SK-N-MC (cell line): ENCODE measurements at regions not wholly inside any gene's neighbourhood (a gene's known extent, or its start where the extent isn't known, plus 50 kb on each side); places are given as distances from the start of the nearest gene placed in this dataset.

Experiments
- DNase-seq: peaks from one replicate; pipeline ENCODE4 v3.0.0-alpha.2; 2011; ENCODE audit warnings: low read depth, low spot score
- H3K27ac ChIP-seq: fragments of 200-600 bp; sonication (generic); 2 replicates; pipeline ENCODE4 v1.5.1; 2016; ENCODE audit warnings: mixed run types
- H3K36me3 ChIP-seq: fragments of 200-600 bp; sonication (generic); 2 replicates; pipeline ENCODE4 v1.6.1; 2017; ENCODE audit warnings: antibody characterized with exemption, low read length, mixed read lengths; ENCODE audit not compliant: insufficient read depth
- H3K4me3 ChIP-seq: fragments of 200-600 bp; sonication (generic); 2 replicates; pipeline ENCODE4 v1.5.1; 2016
- H3K9ac ChIP-seq: fragments of 200-600 bp; sonication (generic); 2 replicates; pipeline ENCODE4 v1.8.0; 2017; ENCODE audit warnings: mixed run types, mixed read lengths; ENCODE audit not compliant: insufficient read length
- H3K9me3 ChIP-seq: fragments of 200-600 bp; sonication (generic); 2 replicates; pipeline ENCODE4 v1.6.1; 2017; ENCODE audit warnings: low read depth, mild to moderate bottlenecking, antibody characterized with exemption, low read length, moderate library complexity, mixed read lengths
- EZH2 ChIP-seq: fragments of 200-600 bp; sonication (generic); IDR thresholded peaks from one replicate; pipeline ENCODE4 v1.6.1; 2017; ENCODE audit warnings: antibody characterized with exemption
- FOXP2 ChIP-seq: optimal IDR thresholded peaks from 2 replicates; pipeline ENCODE3; 2011; ENCODE audit warnings: mild to moderate bottlenecking, moderate library complexity; ENCODE audit not compliant: insufficient read depth; ENCODE audit errors: extremely low read length, control extremely low read depth
- POLR2AphosphoS5 ChIP-seq: IDR thresholded peaks from 2 replicates; pipeline ENCODE4 v1.6.1; 2012; ENCODE audit warnings: mild to moderate bottlenecking, low read depth, low read length, borderline replicate concordance

DNA sequence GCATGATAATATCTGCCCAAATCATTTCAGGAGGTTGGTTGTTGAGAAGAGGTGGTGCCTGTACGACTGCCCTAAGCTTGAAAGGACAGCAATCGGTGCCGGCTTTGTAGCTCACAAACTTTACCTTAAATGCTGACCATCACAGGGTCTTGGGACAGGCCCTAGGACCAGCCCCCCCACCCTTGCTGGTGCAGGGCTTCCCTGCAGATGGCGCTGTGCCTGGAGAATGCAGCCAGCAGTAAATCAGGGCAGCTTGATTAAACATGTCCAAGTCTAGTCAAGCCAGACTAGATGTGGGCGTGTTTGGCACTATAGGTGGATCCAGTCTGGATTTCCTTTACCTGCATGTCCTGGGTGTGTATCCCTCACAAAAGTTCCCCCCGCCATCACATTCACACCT is 135.5 kb upstream of the CRHR1 start:
- no peaks in the 10 kb centered on the region for H3K36me3 ChIP-seq
- H3K27ac ChIP-seq = no peak overlapping the region
- no peaks in the 10 kb centered on the region for H3K9me3 ChIP-seq
- TF ChIP-seq EZH2 (no peak), FOXP2 (no peak), POLR2AphosphoS5 (no peak)
- no peak for DNase-seq
- no peak overlapping the region for H3K9ac ChIP-seq
- no peak overlapping the region for H3K4me3 ChIP-seq

DNA sequence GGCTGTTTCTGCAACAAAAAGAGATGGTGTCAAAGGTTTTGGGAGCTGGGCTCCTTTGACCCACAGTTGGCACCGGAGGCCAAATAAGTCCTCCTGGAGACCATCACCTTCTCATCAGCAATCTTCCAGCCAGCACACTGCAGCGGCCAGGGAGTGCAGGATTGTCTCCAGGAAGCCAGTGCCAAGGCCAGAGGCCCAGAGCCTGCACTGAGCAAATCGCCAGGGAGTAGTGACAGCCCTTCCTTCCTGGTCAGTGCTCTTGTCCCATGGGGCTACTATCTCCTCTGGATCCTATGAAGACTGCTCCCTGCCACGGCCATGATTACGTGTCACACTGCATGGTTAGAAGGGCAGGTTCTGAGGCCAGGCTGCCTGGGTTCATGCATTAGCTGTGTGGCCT is 134.3 kb upstream of the CRHR1 start:
- DNase-seq = no peak
- TF ChIP-seq POLR2AphosphoS5 (no peak), FOXP2 (no peak)
- Histone ChIP-seq H3K27ac (no peak overlapping the region), H3K9ac (no peak overlapping the region), H3K9me3 (no peaks in the 10 kb centered on the region), H3K36me3 (no peaks in the 10 kb centered on the region), H3K4me3 (no peak overlapping the region)

- H3K9me3 ChIP-seq = no peaks in the 10 kb centered on the region
- no peak overlapping the region for H3K9ac ChIP-seq
- TF ChIP-seq POLR2AphosphoS5 (no peak), EZH2 (no peak), FOXP2 (no peak)
- H3K36me3 ChIP-seq = no peaks in the 10 kb centered on the region
- H3K4me3 ChIP-seq = no peak overlapping the region
- H3K27ac ChIP-seq = no peak overlapping the region
- DNase-seq = no peak
Measured at GRCh38 chr17:45650561-45650960, 133.6 kb upstream of the CRHR1 start.

DNA sequence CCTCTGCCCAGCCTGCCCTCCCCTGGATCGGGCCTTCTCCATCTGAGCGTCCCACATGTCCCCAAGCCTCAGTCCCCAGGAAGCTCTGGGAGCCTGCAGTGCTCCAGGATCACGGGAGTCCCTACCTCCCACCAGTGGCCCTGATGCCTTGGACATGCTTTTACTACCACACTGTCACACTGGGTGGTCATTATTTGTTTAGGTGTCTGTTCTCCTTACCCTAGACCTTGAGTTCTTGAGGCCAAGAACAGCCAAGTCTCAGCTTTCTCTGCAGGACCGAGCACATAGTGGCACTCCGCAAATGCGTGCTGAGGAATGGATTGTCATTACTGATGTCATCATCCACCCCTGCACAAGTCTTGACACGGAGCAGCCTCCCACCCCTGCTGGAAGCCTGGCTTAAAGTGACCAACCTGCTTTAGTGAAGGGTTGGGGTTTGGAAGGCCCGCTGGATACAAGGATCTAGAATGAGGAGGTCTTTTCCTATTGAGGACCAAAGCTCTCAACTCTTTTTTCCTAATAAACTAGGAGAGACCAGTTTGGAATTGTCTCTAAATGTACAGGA is 132.9 kb upstream of the CRHR1 start:
- Histone ChIP-seq H3K9ac (no peak overlapping the region), H3K36me3 (no peaks in the 10 kb centered on the region), H3K4me3 (no peak overlapping the region), H3K9me3 (no peaks in the 10 kb centered on the region), H3K27ac (no peak overlapping the region)
- no peak for TF ChIP-seq POLR2AphosphoS5
- no peak for DNase-seq

GRCh38 chr17:45653616-45654015 is 130.5 kb upstream of the CRHR1 start:
- H3K36me3 ChIP-seq = no peaks in the 10 kb centered on the region
- no peak for DNase-seq
- no peak overlapping the region for H3K4me3 ChIP-seq
- no peak overlapping the region for H3K9ac ChIP-seq
- H3K27ac ChIP-seq = no peak overlapping the region
- H3K9me3 ChIP-seq = no peaks in the 10 kb centered on the region
- TF ChIP-seq FOXP2 (no peak), EZH2 (no peak), POLR2AphosphoS5 (no peak)

- no peak for TF ChIP-seq EZH2
- TF ChIP-seq POLR2AphosphoS5 = no peak
- no peak for TF ChIP-seq FOXP2
- H3K4me3 ChIP-seq = no peak overlapping the region
- H3K36me3 ChIP-seq = no peaks in the 10 kb centered on the region
- no peaks in the 10 kb centered on the region for H3K9me3 ChIP-seq
- no peak overlapping the region for H3K9ac ChIP-seq
- H3K27ac ChIP-seq = no peak overlapping the region
- DNase-seq = no peak
Measured at GRCh38 chr17:45656527-45657181, 127.5 kb upstream of the CRHR1 start.

- H3K27ac ChIP-seq = no peak overlapping the region
- no peak for DNase-seq
- no peaks in the 10 kb centered on the region for H3K9me3 ChIP-seq
- H3K36me3 ChIP-seq = no peaks in the 10 kb centered on the region
- H3K9ac ChIP-seq = no peak overlapping the region
- no peak for TF ChIP-seq EZH2
- TF ChIP-seq POLR2AphosphoS5 = no peak
- no peak for TF ChIP-seq FOXP2
- no peak overlapping the region for H3K4me3 ChIP-seq
Measured at GRCh38 chr17:45660474-45660873, 123.6 kb upstream of the CRHR1 start.

GRCh38 chr17:45662432-45662831 is 121.7 kb upstream of the CRHR1 start:
- no peak for DNase-seq
- H3K4me3 ChIP-seq = no peak overlapping the region
- TF ChIP-seq EZH2 (no peak), FOXP2 (no peak), POLR2AphosphoS5 (no peak)
- no peak overlapping the region for H3K9ac ChIP-seq
- H3K9me3 ChIP-seq = no peaks in the 10 kb centered on the region
- no peak overlapping the region for H3K27ac ChIP-seq
- H3K36me3 ChIP-seq = no peaks in the 10 kb centered on the region

DNA sequence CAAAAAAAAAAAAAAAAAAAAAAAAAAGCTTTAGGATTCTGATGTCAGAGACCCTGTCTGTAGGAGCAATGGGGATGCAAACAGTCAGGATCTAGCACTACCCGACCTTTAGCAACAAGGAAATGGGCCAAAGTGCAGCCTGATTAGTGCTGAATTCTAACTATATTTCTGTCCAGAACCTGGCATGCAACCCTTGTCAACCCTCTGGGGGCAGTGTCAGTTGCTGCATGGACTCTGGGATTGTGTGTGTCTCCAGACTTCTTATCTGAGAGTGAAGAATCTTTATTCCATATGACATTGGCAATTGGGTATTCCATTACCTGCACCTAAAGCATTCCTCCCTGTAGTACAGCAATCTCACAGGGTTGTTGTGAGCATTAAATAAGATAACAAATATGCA is 120.3 kb upstream of the CRHR1 start:
- Histone ChIP-seq H3K9me3 (no peaks in the 10 kb centered on the region), H3K27ac (no peak overlapping the region), H3K36me3 (no peaks in the 10 kb centered on the region), H3K4me3 (no peak overlapping the region), H3K9ac (no peak overlapping the region)
- no peak for TF ChIP-seq POLR2AphosphoS5
- DNase-seq = no peak
